A673 (cell line): ENCODE measurements at regions not wholly inside any gene's neighbourhood (a gene's known extent, or its start where the extent isn't known, plus 50 kb on each side); places are given as distances from the start of the nearest gene placed in this dataset.

Experiments used
- EZH2 ChIP-seq: fragments of 200-600 bp; sonication (generic); IDR thresholded peaks from 2 replicates; pipeline ENCODE4 v1.6.1; 2017; ENCODE audit warnings: borderline replicate concordance, low read depth, mild to moderate bottlenecking, mixed read lengths, antibody characterized with exemption, low read length; ENCODE audit not compliant: poor library complexity, severe bottlenecking
- TF ChIP-seq, protein P1 (sequence below): fragments of 300-800, 200-600 bp; sonication (generic); conservative IDR thresholded peaks from 2 replicates; pipeline ENCODE4 v1.5.1; 2017; ENCODE audit warnings: low read depth, mild to moderate bottlenecking, antibody characterized with exemption, low read length, moderate library complexity, mixed read lengths

DNA sequence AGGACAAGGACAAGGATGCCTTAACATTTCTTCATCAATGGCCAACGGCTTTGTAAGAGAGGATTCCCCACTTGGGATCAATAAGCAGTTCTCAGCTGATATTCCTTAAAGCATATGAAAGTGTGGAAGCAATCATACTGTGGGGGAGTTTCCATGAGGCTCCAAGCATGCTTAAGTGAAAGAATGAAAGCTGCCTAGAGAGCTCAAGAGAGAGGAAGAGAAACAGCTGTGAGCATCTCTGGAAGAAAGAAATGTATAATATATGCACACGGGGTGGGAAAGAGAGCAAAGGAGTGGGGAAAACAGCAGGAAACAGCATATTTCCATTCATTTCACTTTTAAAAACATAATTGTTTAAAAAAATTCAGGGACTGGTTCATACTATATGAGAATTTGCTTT lies 94.7 kb upstream of the WARS2 start:
- TF ChIP-seq EZH2, result no peak
- TF ChIP-seq, protein P1, sequence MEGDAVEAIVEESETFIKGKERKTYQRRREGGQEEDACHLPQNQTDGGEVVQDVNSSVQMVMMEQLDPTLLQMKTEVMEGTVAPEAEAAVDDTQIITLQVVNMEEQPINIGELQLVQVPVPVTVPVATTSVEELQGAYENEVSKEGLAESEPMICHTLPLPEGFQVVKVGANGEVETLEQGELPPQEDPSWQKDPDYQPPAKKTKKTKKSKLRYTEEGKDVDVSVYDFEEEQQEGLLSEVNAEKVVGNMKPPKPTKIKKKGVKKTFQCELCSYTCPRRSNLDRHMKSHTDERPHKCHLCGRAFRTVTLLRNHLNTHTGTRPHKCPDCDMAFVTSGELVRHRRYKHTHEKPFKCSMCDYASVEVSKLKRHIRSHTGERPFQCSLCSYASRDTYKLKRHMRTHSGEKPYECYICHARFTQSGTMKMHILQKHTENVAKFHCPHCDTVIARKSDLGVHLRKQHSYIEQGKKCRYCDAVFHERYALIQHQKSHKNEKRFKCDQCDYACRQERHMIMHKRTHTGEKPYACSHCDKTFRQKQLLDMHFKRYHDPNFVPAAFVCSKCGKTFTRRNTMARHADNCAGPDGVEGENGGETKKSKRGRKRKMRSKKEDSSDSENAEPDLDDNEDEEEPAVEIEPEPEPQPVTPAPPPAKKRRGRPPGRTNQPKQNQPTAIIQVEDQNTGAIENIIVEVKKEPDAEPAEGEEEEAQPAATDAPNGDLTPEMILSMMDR, result no peak
